PC-9 (cell line): ENCODE measurements at regions not wholly inside any gene's neighbourhood (a gene's known extent, or its start where the extent isn't known, plus 50 kb on each side); places are given as distances from the start of the nearest gene placed in this dataset.

Experiments used
- BruUV-seq: library from RNA; stranded (reverse); fragments of 400-500 nt; replicated peaks from 2 replicates; lab custom pipeline; 2021; lab: Mats Ljungman, UMichigan
- CTCF ChIA-PET: fragments of 300-600 bp; sonication (Branson Sonifier 250); formaldehyde crosslinking; loops from one replicate; lab custom pipeline; 2022; ENCODE audit warnings: antibody characterized with exemption; lab: Charles Lee
- POLR2A ChIA-PET: fragments of 300-600 bp; sonication (Branson Sonifier 250); formaldehyde crosslinking; loops from one replicate; lab custom pipeline; 2022; ENCODE audit warnings: antibody characterized with exemption; ENCODE audit not compliant: unreplicated experiment; lab: Charles Lee
- DNase-seq, 2 experiments: peaks; one replicate each; pipeline versions ENCODE4 v3.0.0 to v3.0.0-alpha.2; 2015 to 2022; ENCODE audit warnings: mixed read lengths in 1 of 2
- H2AFZ ChIP-seq: fragments of 200-600 bp; sonication (generic); 2 replicates; pipeline ENCODE4 v1.8.1; 2017; ENCODE audit warnings: antibody characterized with exemption
- H3F3A ChIP-seq: fragments of 200-600 bp; sonication (generic); 2 replicates; pipeline ENCODE4 v1.8.1; 2017; ENCODE audit warnings: antibody characterized with exemption, mild to moderate bottlenecking, low read depth; ENCODE audit not compliant: insufficient read depth
- H3K27ac ChIP-seq: fragments of 200-600 bp; sonication (generic); 2 replicates; pipeline ENCODE4 v1.6.1; 2016; ENCODE audit warnings: mixed run types
- H3K27me3 ChIP-seq: fragments of 200-600 bp; sonication (generic); 2 replicates; pipeline ENCODE4 v1.6.1; 2016; ENCODE audit warnings: low read depth, mixed run types; ENCODE audit not compliant: insufficient read depth
- H3K36me3 ChIP-seq: fragments of 200-600 bp; sonication (generic); 2 replicates; pipeline ENCODE4 v1.6.1; 2016; ENCODE audit warnings: low read depth, mixed run types
- H3K4me1 ChIP-seq: fragments of 200-600 bp; sonication (generic); replicated peaks from 2 replicates; pipeline ENCODE4 v1.6.1; 2016; ENCODE audit warnings: mixed run types; ENCODE audit not compliant: insufficient read depth
- H3K4me2 ChIP-seq: fragments of 200-600 bp; sonication (generic); 2 replicates; pipeline ENCODE4 v1.6.1; 2017; ENCODE audit warnings: mixed run types
- H3K4me3 ChIP-seq: fragments of 200-600 bp; sonication (generic); 2 replicates; pipeline ENCODE4 v1.6.1; 2016; ENCODE audit warnings: mixed run types
- H3K79me2 ChIP-seq: fragments of 200-600 bp; sonication (generic); 2 replicates; pipeline ENCODE4 v1.6.1; 2017; ENCODE audit warnings: low read depth, mixed run types
- H3K9me2 ChIP-seq: fragments of 200-600 bp; sonication (generic); 2 replicates; pipeline ENCODE4 v1.8.1; 2017; ENCODE audit warnings: mild to moderate bottlenecking; ENCODE audit not compliant: insufficient read depth
- H3K9me3 ChIP-seq: fragments of 200-600 bp; sonication (generic); 2 replicates; pipeline ENCODE4 v1.8.1; 2016; ENCODE audit warnings: low read depth; ENCODE audit not compliant: insufficient read depth
- H4K20me1 ChIP-seq: fragments of 200-600 bp; sonication (generic); 2 replicates; pipeline ENCODE4 v1.8.1; 2017; ENCODE audit not compliant: insufficient read depth
- EZH2 ChIP-seq: fragments of 200-600 bp; sonication (generic); IDR thresholded peaks from 2 replicates; pipeline ENCODE4 v1.8.0; 2017; ENCODE audit warnings: antibody characterized with exemption, low read depth
- intact Hi-C: fragments of 100-400 bp; cut with micrococcal nuclease; formaldehyde crosslinking; loops from one replicate; pipeline ENCODE4 v1.10.0; 2022; ENCODE audit not compliant: unreplicated experiment
- TF ChIP-seq, protein P1 (sequence below): fragments of 200-600 bp; sonication (generic); conservative IDR thresholded peaks from 2 replicates; pipeline ENCODE4 v1.6.1; 2017; ENCODE audit warnings: mixed run types, antibody characterized with exemption, mild to moderate bottlenecking, moderate library complexity

DNA sequence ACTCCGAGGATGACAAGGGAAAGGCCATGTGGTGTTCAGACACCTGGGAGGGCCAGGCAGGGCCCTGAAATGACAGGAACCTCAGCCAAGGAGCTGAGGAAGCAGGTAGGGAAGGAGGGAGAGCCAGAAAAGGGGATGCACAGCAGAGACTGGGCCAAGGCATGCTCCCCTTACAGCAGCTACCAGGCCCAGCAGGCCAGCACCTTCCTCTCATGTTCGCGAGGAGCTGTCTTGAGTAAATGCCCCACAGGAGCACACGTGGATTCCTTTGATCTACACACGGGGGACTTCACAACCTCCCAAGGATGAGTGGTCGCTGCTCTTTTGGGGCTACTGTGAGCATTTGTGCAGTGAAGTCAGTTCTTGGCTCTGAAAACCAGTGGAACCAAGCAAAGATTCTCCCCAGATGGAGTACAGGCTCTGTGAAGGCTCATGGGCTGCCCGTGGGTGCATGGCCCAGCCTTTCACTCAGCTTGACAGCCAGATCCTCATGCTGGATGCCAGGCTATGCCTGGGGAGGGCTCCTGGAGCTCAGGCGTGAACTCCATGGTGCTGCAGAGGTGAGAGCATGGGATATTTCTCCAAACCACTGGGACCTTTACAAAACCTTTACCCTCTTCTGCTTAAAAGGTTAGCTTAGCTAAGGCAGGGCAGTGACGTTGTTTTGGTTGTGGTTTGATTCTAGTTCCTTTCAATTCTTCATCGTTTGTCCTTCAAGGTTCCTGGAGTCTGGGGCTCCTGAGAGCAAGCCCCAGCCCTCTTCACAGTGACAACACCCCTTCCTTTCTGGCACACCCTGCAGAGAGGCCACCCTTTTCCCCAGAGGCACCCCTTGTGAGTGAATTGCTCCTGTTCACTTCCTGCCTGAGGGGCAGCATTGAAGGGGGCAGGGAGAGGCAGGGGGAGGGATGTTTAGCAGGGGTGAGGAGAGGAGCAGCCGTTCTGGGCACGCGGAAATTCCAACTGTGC, 74.2 kb upstream of the ZPBP start:
- Histone ChIP-seq H3K4me2 (no peak overlapping the region), H3K9me3 (no peaks in the 10 kb centered on the region), H3F3A (no peaks in the 10 kb centered on the region), H3K4me3 (no peak overlapping the region), H3K27me3 (peaks cover 72% of the 10 kb centered on the region), H3K27ac (no peak overlapping the region), H3K4me1 (no peaks in the 10 kb centered on the region), H3K79me2 (no peaks in the 10 kb centered on the region), H3K36me3 (no peaks in the 10 kb centered on the region), H3K9me2 (no peaks in the 10 kb centered on the region), H4K20me1 (no peaks in the 10 kb centered on the region), H2AFZ (no peak overlapping the region)
- ChIA-PET CTCF (no interaction called here), POLR2A (no interaction called here)
- TF ChIP-seq, protein P1, sequence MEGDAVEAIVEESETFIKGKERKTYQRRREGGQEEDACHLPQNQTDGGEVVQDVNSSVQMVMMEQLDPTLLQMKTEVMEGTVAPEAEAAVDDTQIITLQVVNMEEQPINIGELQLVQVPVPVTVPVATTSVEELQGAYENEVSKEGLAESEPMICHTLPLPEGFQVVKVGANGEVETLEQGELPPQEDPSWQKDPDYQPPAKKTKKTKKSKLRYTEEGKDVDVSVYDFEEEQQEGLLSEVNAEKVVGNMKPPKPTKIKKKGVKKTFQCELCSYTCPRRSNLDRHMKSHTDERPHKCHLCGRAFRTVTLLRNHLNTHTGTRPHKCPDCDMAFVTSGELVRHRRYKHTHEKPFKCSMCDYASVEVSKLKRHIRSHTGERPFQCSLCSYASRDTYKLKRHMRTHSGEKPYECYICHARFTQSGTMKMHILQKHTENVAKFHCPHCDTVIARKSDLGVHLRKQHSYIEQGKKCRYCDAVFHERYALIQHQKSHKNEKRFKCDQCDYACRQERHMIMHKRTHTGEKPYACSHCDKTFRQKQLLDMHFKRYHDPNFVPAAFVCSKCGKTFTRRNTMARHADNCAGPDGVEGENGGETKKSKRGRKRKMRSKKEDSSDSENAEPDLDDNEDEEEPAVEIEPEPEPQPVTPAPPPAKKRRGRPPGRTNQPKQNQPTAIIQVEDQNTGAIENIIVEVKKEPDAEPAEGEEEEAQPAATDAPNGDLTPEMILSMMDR: no peak
- no peak for TF ChIP-seq EZH2
- BruUV-seq: no TSS peak
- intact Hi-C loops: no loop called here
- DNase-seq: no peak

DNA sequence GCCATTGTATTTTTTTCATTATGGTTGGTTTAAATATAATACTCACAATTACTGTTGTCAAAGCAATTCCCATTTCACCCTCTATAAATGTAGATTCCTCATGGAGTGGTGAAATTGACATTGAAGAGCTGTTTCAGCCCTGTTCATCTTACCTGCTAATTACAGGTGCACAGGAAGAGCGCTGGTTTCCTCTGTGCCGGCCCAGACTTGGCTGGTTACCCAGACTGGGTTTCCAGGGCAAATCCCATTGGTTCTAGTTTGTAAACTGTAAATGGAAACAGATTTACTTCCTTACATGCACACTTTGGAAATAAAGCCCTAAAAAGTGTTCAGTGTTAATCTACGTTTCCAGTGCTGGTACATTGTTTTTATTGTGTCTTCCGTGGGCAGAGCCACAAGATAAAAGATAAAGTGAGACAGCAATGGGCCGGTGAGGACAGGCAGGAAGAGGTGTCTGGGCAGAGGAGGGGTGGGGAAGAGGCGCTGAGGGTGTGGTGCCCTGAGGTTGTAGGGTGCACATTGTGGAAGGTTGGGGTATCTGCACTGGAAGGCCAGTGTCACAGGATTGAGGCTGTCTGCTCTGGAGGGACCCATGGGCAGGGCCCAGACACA, 71.6 kb upstream of the ZPBP start:
- Histone ChIP-seq H4K20me1 (no peaks in the 10 kb centered on the region), H3K9me3 (no peaks in the 10 kb centered on the region), H3K36me3 (no peaks in the 10 kb centered on the region), H3K27me3 (peaks cover 86% of the 10 kb centered on the region), H3F3A (no peaks in the 10 kb centered on the region), H3K79me2 (no peaks in the 10 kb centered on the region), H2AFZ (no peak overlapping the region), H3K9me2 (no peaks in the 10 kb centered on the region), H3K4me3 (no peak overlapping the region), H3K27ac (no peak overlapping the region), H3K4me2 (no peak overlapping the region), H3K4me1 (no peaks in the 10 kb centered on the region)
- intact Hi-C loops: no loop called here
- ChIA-PET POLR2A (no interaction called here), CTCF (no interaction called here)
- no peak for DNase-seq
- BruUV-seq: no TSS peak
- TF ChIP-seq, protein P1: no peak
- no peak for TF ChIP-seq EZH2

DNA sequence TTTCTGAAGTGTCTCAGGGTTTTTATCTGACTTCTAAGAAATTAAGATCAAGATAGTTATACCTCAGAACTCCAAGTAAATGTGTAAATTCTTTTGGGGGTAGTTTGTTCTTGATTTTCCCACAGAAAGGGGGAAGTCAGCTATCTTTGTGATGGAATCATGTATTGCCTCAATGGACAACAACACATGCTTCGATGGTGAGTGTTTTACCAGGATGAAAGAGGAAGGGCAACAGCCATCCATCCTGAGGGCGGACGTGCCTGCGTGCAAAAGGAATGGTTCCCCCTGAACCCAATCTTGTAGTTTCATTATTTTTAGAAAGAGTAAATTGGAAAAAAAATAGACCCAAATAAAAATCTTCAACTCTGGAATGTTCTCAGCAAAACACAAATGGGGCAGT, 67.2 kb upstream of the ZPBP start:
- Histone ChIP-seq H3K4me1 (no peaks in the 10 kb centered on the region), H3K27me3 (peaks cover 75% of the 10 kb centered on the region), H4K20me1 (no peaks in the 10 kb centered on the region), H3K27ac (no peak overlapping the region), H3K4me3 (no peak overlapping the region), H3K79me2 (no peaks in the 10 kb centered on the region), H3K9me2 (no peaks in the 10 kb centered on the region), H3K36me3 (no peaks in the 10 kb centered on the region), H3F3A (no peaks in the 10 kb centered on the region), H3K4me2 (no peak overlapping the region), H3K9me3 (no peaks in the 10 kb centered on the region), H2AFZ (no peak overlapping the region)
- BruUV-seq: no TSS peak
- ChIA-PET CTCF (no interaction called here), POLR2A (no interaction called here)
- TF ChIP-seq EZH2: no peak
- TF ChIP-seq, protein P1: no peak
- DNase-seq: no peak
- intact Hi-C loops: no loop called here
